ENCODE measurements at regions not wholly inside any gene's neighbourhood (a gene's known extent, or its start where the extent isn't known, plus 50 kb on each side); places are given as distances from the start of the nearest gene placed in this dataset.
A peak's percentile ranks its signal among the peaks of the same experiment; 100 is the strongest.

- H3K36me3 Mint-ChIP-seq (ENCODE audit: insufficient read depth in 2 of 2) = peaks cover 4 to 9% of the 10 kb centered on the region in 2 donors
- no peak overlapping the region for H3K4me3 Mint-ChIP-seq
- H3K9me3 Mint-ChIP-seq = peaks cover 8 to 9% of the 10 kb centered on the region in 2 donors
- H3K4me1 Mint-ChIP-seq (ENCODE audit: low read depth) = peaks cover 4% of the 10 kb centered on the region
- DNase-seq (no peak), ATAC-seq (replicated peaks in 1 of 2) (no peak)
- peaks cover 27% of the 10 kb centered on the region for H3K27me3 Mint-ChIP-seq (ENCODE audit: low read depth)
- no peak overlapping the region for H3K27ac Mint-ChIP-seq
Observed at GRCh38 chr2:215817046-215817445, 196.3 kb downstream of the MREG start.

DNA sequence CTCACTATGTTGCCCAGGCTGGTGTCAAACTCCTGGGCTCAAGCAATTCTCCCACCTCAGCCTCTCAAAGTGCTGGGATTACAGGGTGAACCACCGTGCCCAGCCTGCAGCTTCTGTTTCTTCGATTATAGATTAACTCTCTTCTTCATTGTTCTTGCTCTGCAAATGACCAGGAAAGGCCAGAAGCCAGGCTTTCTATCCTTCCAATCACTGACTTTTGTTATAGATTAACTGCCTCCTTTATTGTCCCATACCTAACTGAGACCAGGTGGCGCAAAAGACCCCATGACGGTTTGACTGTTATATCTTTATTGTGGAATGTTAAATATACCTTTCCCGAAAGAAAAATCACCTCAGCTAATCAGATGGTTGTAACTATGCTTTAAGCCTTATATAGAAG lies 196.9 kb downstream of the MREG start:
- Mint-ChIP-seq H3K27ac (no peak overlapping the region), H3K9me3 (peaks cover 7% of the 10 kb centered on the region in 2 donors), H3K4me3 (no peak overlapping the region), H3K27me3 (ENCODE audit: low read depth) (peaks cover 21% of the 10 kb centered on the region), H3K4me1 (ENCODE audit: low read depth) (peaks cover 10% of the 10 kb centered on the region), H3K36me3 (ENCODE audit: insufficient read depth in 2 of 2) (peaks cover 4 to 9% of the 10 kb centered on the region in 2 donors)
- ATAC-seq (replicated peaks in 1 of 2) (no peak), DNase-seq (no peak)

- Mint-ChIP-seq H3K9me3 (peaks cover 5 to 7% of the 10 kb centered on the region in 2 donors), H3K27me3 (ENCODE audit: low read depth) (peaks cover 17% of the 10 kb centered on the region), H3K4me1 (ENCODE audit: low read depth) (peaks cover 15% of the 10 kb centered on the region), H3K27ac (no peak overlapping the region), H3K36me3 (ENCODE audit: insufficient read depth in 2 of 2) (peaks cover 4 to 9% of the 10 kb centered on the region in 2 donors), H3K4me3 (no peak overlapping the region)
- DNase-seq (no peak), ATAC-seq (replicated peaks in 1 of 2) (no peak)
Observed at GRCh38 chr2:215815960-215816359, 197.4 kb downstream of the MREG start.

DNA sequence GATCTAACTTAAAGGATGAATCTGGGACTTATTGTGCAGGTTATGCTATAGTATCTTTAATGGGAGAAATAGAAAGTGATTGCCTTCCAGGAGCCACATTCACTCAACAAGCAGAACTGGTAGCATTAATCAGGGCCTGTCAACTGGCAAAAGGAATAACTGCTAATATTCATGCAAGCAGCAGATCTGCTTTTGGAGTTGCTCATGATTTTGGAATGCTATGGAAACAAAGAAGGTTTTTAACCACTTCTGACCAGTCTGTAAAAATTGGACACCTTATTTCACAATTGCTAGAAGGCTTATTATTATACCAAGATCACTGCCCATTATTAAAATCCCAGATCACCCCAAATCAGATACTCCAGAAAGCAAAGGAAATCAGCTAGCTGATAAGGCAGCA lies 200.4 kb downstream of the MREG start:
- DNase-seq = no peak
- Mint-ChIP-seq H3K36me3 (ENCODE audit: insufficient read depth in 2 of 2) (no peaks in the 10 kb centered on the region), H3K27ac (no peak overlapping the region), H3K27me3 (ENCODE audit: low read depth) (peaks cover 4% of the 10 kb centered on the region), H3K4me1 (ENCODE audit: low read depth) (peaks cover 15% of the 10 kb centered on the region), H3K9me3 (no peaks in the 10 kb centered on the region), H3K4me3 (no peak overlapping the region)
- no peak for ATAC-seq (replicated peaks in 1 of 2)

- Mint-ChIP-seq H3K27ac (no peak overlapping the region), H3K9me3 (no peaks in the 10 kb centered on the region), H3K4me3 (peak overlapping the region; percentile 41 to 54)
Observed at GRCh38 chr2:215811409-215812345, 201.7 kb downstream of the MREG start.

DNA sequence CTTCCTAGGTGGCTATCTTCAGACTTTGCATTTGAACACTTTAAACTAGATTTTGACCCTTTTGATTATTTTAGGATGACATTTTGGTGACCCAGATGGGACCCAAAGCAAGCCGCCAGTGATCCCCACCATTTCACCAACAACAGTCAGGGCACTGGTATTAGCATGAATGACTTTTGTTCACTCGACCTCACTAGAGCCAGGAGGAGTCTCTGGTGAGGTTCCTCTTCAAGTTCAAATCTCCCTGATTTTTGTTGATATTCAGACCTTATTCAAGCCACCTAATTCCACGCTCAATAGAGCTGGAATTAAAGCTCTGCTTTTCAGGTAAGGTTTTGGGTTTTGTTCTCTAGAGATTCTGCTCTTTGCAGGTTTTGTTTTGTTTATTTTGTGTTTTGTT lies 202.3 kb downstream of the MREG start:
- Mint-ChIP-seq H3K27me3 (ENCODE audit: low read depth) (no peaks in the 10 kb centered on the region), H3K36me3 (ENCODE audit: insufficient read depth in 2 of 2) (no peaks in the 10 kb centered on the region), H3K4me3 (peak overlapping the region in 1 of 2 donors; percentile 54), H3K9me3 (no peaks in the 10 kb centered on the region), H3K4me1 (ENCODE audit: low read depth) (peaks cover 15% of the 10 kb centered on the region), H3K27ac (no peak overlapping the region)
- ATAC-seq (replicated peaks in 1 of 2) = no peak
- no peak for DNase-seq

More at GRCh38 chr2:215811409-215812345, 201.7 kb downstream of the MREG start:
- H3K36me3 Mint-ChIP-seq (ENCODE audit: insufficient read depth in 2 of 2) = no peaks in the 10 kb centered on the region
- ATAC-seq (replicated peaks in 1 of 2) (no peak), DNase-seq (no peak)
- no peaks in the 10 kb centered on the region for H3K27me3 Mint-ChIP-seq (ENCODE audit: low read depth)
- peaks cover 15% of the 10 kb centered on the region for H3K4me1 Mint-ChIP-seq (ENCODE audit: low read depth)

GRCh38 chr2:215808996-215809395 lies 204.4 kb downstream of the MREG start:
- peaks cover 15% of the 10 kb centered on the region for H3K4me1 Mint-ChIP-seq (ENCODE audit: low read depth)
- DNase-seq (no peak), ATAC-seq (replicated peaks in 1 of 2) (no peak)
- no peaks in the 10 kb centered on the region for H3K27me3 Mint-ChIP-seq (ENCODE audit: low read depth)
- H3K36me3 Mint-ChIP-seq (ENCODE audit: insufficient read depth in 2 of 2) = no peaks in the 10 kb centered on the region
- H3K9me3 Mint-ChIP-seq = no peaks in the 10 kb centered on the region
- no peak overlapping the region for H3K27ac Mint-ChIP-seq
- H3K4me3 Mint-ChIP-seq = no peak overlapping the region

- DNase-seq (no peak), ATAC-seq (replicated peaks in 1 of 2) (no peak)
- H3K4me3 Mint-ChIP-seq = no peak overlapping the region
- no peaks in the 10 kb centered on the region for H3K27me3 Mint-ChIP-seq (ENCODE audit: low read depth)
- H3K4me1 Mint-ChIP-seq (ENCODE audit: low read depth) = peaks cover 15% of the 10 kb centered on the region
- H3K36me3 Mint-ChIP-seq (ENCODE audit: insufficient read depth in 2 of 2) = no peaks in the 10 kb centered on the region
- no peak overlapping the region for H3K27ac Mint-ChIP-seq
- H3K9me3 Mint-ChIP-seq = no peaks in the 10 kb centered on the region
Observed at GRCh38 chr2:215808194-215808593, 205.2 kb downstream of the MREG start.

DNA sequence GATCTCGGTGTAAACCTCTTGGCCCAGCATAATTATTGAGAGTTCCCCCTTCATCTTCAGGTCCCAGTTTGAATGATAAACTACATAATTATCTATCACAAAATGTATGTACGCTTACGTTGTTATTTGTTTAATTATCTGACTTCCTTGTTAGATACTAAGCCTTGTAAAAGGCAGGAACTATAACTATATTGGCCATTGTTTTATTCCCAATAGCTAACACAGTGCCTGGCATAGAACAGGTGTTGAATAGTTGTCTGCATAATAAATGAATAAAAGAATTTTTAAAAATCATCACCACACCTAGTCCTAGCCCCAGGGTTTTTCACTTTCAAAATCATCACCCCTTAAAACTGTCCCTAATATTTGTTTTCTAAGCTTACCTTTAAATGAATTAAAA lies 207.9 kb downstream of the MREG start:
- Mint-ChIP-seq H3K27ac (no peak overlapping the region), H3K4me1 (ENCODE audit: low read depth) (no peaks in the 10 kb centered on the region), H3K36me3 (ENCODE audit: insufficient read depth in 2 of 2) (no peaks in the 10 kb centered on the region), H3K4me3 (no peak overlapping the region), H3K9me3 (peaks cover 0 to 3% of the 10 kb centered on the region in 2 donors), H3K27me3 (ENCODE audit: low read depth) (no peaks in the 10 kb centered on the region)
- no peak for DNase-seq
- no peak for ATAC-seq (replicated peaks in 1 of 2)

- Mint-ChIP-seq H3K9me3 (peaks cover 0 to 3% of the 10 kb centered on the region in 2 donors), H3K4me3 (no peak overlapping the region), H3K27me3 (ENCODE audit: low read depth) (no peaks in the 10 kb centered on the region), H3K27ac (no peak overlapping the region), H3K36me3 (ENCODE audit: insufficient read depth in 2 of 2) (no peaks in the 10 kb centered on the region), H3K4me1 (ENCODE audit: low read depth) (no peaks in the 10 kb centered on the region)
- DNase-seq (no peak), ATAC-seq (replicated peaks in 1 of 2) (no peak)
Observed at GRCh38 chr2:215803150-215803549, 210.2 kb downstream of the MREG start.

GRCh38 chr2:215799194-215799593 lies 214.2 kb downstream of the MREG start:
- no peak overlapping the region for H3K4me3 Mint-ChIP-seq
- peaks cover 0 to 3% of the 10 kb centered on the region in 2 donors for H3K9me3 Mint-ChIP-seq
- no peaks in the 10 kb centered on the region for H3K27me3 Mint-ChIP-seq (ENCODE audit: low read depth)
- no peak for DNase-seq
- H3K27ac Mint-ChIP-seq = no peak overlapping the region
- H3K4me1 Mint-ChIP-seq (ENCODE audit: low read depth) = peaks cover 12% of the 10 kb centered on the region
- H3K36me3 Mint-ChIP-seq (ENCODE audit: insufficient read depth in 2 of 2) = no peaks in the 10 kb centered on the region
- no peak for ATAC-seq (replicated peaks in 1 of 2)

DNA sequence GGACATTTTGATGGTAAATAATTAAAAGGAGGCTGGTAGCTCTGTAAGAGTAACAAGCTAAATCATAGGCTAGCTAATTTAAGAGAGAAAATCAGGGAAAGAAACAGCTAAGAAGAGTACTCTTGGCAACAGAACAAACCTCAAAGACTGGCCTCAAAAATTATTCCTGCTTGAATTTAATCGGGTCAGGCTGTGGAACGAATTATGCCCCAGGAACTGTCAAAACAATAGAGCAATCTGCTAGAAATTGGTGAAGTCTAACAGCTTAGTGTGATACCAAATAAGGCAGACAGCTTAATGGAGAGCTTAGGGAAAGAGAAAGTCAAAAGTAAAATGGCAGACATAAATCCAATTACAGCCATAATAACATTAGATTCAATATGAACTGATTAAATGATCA lies 215.7 kb downstream of the MREG start:
- H3K36me3 Mint-ChIP-seq (ENCODE audit: insufficient read depth in 2 of 2) = no peaks in the 10 kb centered on the region
- ATAC-seq (replicated peaks in 1 of 2) (no peak), DNase-seq (no peak)
- H3K9me3 Mint-ChIP-seq = peaks cover 0 to 3% of the 10 kb centered on the region in 2 donors
- peaks cover 22% of the 10 kb centered on the region for H3K4me1 Mint-ChIP-seq (ENCODE audit: low read depth)
- H3K4me3 Mint-ChIP-seq = no peak overlapping the region
- H3K27ac Mint-ChIP-seq = no peak overlapping the region
- no peaks in the 10 kb centered on the region for H3K27me3 Mint-ChIP-seq (ENCODE audit: low read depth)

DNA sequence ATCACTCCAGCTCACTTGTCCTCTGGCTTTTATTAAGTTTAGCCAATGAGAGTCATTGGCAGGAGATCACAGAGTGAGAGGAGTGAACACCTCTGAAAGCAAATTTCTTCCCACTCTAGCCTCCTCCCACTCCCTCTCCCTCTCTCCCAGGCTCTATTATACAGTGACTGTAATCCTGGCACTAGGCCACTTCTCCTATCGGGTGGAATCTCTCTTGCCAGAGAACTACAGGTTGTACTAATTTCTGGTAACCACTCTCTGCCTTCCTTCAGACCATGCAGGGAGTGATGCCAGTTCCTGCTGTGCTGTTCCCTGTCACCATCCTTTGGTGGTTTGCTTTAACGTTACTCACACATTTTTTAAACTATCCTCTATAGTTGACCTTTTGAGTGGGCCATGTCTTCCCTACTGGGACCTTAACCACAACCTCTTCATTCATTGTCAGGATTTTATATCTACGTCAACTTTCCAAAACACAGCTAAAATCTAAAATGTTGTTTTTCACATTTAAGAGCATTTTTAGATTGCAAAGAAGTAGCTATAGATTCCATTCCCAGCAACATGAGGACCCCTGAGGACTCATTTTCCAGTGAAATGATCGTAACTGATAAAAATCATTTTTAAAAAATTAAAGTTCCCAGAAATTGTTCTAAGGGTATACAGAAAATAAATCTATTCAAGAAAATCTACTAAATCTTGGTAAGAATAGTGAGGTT lies 217.1 kb downstream of the MREG start:
- H3K4me3 Mint-ChIP-seq = peak overlapping the region in 1 of 2 donors; percentile 2
- DNase-seq (peak; percentile 4 to 5), ATAC-seq (replicated peaks in 1 of 2) (peak; percentile 61 to 65)
- H3K27me3 Mint-ChIP-seq (ENCODE audit: low read depth) = no peaks in the 10 kb centered on the region
- H3K4me1 Mint-ChIP-seq (ENCODE audit: low read depth) = peaks cover 22% of the 10 kb centered on the region
- peaks cover 0 to 3% of the 10 kb centered on the region in 2 donors for H3K9me3 Mint-ChIP-seq
- peaks cover 0 to 1% of the 10 kb centered on the region in 2 donors for H3K36me3 Mint-ChIP-seq (ENCODE audit: insufficient read depth in 2 of 2)
- no peak overlapping the region for H3K27ac Mint-ChIP-seq
